Superior temporal gyrus (tissue), 1 donor: ENCODE measurements at regions not wholly inside any gene's neighbourhood (a gene's known extent, or its start where the extent isn't known, plus 50 kb on each side); places are given as distances from the start of the nearest gene placed in this dataset.
"Not testable (repeated sequence)": the region's sequence is repeated elsewhere in the genome, so short reads cannot be mapped to it uniquely, and the experiment has no call there.

Experiments
- DNase-seq: peaks from one replicate; pipeline ENCODE4 v3.0.0-alpha.2; 2016; ENCODE audit errors: extremely low spot score

DNA sequence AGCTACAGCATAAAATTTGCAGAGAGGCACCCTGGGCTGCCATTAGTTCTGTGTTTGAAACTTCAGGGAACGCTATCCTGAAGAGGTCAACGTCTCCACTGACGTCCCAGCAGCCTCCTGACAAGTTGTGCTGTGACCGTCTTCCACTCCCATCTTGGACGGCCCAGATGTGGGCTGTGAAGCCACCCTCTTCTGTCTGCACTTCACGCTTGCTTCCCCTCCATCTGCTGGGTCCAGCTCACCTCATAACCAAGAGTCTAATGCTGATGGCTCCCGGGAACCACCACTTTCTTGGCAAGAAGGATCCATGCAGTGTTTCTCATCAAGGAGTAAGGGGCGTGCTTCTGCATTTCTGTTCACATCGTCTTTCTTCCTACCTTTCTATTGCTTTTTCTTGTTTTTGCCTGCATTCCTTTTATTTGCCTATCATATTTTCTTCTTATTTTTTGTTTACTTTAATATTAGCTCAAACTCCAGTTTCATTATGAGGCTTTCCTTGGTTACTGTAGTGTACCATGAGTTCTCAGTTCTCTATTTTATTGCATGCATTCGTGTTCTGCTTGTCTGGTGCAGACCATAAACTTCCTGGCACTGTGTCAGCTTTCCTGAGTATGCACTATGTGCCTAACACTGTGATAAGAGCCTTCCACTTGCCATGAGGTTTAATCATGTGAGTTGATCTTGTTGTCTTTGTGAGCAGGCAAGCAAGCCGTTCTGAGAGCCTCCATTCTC, 631.8 kb upstream of the RAB6C start:
- DNase-seq, result peak; percentile 37

DNA sequence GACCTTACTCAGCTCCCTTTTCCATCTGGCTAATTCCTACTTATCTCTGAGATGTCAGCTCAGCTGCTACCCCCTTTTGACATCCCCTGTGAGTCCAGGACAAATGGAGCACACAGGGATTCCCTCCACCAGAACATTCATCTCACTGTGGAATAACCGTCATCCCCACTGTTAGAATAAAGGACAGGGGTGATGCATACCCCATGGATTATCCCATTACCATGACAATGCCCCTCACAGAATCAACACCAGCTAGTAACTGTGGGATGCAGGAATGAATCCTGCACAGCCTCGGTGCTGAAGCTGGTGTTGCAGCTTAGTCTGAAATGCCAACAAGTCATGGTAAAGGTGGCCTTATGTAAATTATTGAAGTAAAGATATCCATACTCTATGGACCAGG, 624.8 kb upstream of the RAB6C start:
- no peak for DNase-seq

DNA sequence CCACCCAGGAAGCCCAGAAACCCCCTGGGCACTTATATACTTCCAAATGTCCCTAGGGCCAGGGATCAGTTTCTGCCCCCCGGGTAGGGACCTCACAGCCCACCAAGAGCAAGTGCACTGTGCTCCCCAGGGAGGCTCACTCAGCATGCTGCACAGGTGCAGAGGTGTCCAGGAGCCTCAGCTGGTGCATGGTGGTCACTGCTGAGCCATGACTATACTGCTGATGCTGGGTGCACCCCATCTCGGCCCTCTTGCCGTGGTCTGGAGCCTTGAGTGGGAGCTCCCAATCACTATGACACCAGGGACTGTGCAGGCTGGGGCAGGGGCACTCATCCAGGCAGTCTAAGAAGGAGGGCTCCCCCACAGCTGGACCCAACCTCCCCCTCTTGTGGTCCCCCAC, 617.8 kb upstream of the RAB6C start:
- DNase-seq, result no peak

DNA sequence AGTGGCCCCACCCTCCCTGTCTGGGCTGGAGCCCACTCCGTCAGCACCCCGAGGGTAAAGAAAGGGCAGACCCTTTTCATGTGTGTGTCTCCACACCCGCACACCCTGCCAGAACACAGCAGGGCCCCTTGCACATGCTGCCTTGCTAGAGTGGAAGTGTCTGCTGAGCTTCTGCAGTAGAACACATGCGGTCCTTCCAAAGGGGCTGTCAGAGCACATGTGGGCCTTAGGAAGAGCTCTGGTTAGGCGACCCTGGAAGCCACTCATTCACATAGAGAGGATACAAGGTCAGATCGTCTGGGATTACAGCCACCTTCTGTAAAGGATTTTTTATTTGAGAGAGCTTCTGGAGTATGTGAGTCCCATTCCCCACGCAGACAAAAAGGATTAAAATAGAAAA, 613.2 kb upstream of the RAB6C start:
- no peak for DNase-seq

DNA sequence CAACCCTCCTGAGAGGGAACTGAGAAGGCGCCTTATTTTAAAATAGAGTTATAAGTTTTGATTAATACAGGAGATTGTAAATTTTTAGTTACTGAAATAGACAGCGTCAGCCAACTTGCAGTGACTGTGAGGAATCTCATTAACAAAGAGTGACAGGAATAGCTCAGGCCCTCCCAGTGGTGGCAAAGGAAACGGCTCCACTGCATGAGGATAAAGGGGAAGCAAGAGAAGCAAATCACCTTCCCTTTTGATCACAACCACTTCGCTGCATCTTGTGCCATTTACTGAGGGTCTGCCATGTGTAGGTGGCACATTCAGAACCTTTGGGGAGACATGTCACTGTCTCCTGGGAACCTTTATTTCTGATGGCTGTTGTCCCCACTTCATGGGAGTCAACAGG, 612.4 kb upstream of the RAB6C start:
- DNase-seq, result no peak

DNA sequence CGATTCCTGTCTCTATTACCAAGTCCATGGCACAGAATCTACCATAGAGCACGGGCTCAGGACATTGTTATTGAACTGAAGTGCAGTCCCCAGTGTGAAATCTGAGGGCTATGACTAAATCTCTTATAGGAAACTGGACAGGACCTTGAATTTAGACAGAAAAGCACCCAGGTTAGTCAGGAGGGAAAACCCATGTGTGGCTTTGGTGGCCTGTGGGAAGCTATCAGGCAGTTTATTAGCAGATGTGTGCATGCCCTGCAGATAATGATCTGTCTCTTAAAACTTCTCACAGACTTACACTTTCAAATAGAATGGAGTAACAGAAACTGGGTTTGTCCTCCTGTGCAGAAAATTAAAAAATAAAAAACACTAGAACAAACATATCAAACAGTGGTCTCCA, 610.0 kb upstream of the RAB6C start:
- no peak for DNase-seq

DNA sequence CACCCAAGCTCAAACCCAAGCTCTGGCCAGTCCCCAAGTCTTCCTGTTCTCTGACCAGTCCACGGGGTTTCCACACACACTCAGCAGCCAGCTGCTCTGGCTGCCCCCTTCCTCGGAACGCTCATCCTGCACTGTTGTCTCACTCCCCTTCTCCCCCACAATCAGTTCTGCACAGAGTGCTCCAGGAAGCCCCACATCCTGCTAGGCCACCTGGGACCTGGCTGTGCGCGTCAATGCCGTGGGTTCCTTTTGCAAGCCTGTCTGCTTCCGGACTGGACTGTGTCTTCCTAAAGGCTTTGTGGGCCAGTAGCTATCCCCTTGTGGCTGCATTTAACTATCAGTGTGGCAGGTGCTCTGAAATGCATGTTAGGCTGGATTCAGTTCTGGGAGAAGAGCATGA, 605.0 kb upstream of the RAB6C start:
- no peak for DNase-seq

DNA sequence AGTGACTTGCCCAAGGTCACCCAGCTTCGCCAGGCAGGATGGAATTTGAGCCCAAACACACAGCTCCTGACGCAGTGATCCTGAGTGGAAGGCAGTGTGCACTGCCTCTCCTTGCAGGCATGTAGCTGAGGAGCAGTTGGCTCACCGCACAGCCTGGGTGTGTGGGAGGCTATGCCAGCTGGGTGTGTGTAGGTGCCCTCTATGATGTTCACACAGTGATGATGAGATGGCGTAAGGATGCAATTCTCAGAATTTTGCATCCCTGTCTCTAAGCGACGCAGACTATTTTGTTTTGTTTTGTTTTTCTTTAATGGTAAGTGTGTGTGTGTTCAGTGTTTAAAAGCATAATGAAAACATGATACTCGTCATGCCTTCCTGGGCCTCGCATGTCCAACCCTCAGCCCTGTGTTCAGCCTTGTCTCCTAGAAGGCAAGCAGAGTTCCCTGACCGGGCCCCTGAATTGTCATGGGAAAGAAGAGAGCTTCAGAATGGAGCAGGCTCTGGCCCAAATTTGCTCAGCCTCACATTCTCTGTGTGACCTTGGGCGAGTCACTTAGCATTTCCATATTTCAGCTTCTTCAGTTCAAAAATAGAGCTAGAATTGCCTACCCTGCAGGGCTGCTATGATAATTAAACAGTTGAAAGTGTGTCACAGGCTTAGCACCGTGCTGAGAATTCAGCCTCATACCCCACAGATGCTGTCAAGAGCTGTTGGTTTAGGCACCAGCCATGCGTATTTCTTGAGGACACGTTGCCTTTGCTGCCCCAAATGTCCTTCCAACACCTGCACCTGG, 603.6 kb upstream of the RAB6C start:
- DNase-seq, result peak; percentile 52

DNA sequence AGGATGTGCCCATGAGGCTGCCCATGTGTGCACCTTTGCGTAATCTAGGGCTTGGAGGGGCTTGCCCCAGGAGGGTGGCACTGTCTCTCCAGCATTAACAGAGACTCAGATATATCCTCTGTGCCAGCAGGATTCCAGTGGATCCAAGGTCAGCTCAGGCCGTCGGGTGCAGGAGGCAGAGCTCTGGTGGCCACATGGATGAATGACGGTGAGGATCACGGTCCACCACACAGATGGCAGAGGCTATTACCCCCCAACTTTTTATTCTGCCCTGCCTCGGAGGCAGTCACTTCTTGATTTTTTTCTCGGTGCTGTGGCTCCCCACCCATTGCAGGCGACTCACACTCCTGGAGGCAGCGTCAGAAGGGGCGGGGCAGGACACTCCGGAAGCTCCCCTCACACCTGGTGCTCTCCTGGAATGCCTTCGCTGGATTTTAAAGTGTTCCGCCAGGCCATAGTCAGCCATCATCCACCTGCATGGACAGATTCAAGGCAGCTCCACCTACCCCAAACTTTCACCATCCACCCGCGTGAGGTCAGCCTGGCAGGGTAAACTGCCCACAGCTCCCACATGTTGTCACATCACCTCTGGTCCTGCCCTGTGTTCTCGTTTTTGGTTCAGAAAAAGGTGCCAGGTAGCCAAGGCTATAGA, 602.9 kb upstream of the RAB6C start:
- no peak for DNase-seq

DNA sequence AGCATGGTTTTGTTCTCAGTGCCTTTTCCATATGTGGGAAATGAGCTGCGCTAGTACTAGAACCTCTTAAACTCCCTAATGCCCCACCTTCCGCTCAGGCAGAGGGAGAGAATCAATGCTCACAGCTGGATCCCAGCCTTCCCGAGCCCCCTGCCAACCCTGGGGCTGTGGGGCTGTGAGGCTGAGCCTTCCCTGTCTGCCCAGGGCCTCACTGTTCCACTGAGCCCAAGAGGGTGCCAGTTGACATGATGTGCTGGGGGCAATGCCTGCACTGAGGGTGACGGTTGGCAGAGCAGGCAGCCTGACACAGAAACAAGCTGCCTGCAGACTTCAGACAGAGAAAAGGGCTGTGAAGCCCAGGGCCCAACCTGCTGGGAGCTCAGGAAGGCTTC, 602.4 kb upstream of the RAB6C start:
- DNase-seq, result no peak

DNA sequence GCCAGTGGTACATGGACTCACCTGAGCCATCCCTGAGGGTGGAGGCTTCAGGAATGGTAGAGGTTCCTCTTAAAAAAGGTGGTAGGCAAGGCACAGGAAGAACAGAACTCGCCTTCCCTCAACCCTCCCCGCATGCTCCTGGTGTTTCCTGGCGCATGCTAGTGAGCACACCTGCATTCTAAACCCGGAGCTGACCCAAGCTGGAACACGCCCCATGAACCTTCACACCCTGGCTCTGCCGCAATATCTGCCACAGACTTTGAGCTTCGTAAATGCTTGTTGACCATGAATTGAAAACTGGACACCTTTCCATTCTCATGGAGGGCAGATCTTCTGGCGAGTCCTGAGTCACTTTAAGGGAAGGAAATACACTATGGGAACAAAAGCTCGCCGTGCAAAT, 601.3 kb upstream of the RAB6C start:
- no peak for DNase-seq

DNA sequence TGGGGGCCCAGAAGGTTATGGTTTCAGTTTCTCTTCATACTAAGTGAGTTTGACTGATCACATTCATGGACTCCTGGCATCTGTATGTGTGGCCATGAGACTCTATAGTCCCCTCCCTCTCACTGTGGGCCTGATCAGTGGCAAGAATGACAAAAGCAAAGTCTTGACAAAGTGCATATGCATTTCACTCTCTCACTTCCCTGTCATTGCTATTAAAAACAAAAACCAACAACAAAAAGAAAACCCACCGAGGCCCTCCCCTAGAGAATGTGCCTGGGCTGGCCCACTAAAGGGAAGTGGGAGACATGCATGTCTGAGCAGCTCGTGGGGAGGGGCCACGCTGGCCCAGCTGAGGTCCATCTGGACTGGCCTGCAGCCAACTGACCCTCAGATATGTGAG, 600.1 kb upstream of the RAB6C start:
- no peak for DNase-seq

DNA sequence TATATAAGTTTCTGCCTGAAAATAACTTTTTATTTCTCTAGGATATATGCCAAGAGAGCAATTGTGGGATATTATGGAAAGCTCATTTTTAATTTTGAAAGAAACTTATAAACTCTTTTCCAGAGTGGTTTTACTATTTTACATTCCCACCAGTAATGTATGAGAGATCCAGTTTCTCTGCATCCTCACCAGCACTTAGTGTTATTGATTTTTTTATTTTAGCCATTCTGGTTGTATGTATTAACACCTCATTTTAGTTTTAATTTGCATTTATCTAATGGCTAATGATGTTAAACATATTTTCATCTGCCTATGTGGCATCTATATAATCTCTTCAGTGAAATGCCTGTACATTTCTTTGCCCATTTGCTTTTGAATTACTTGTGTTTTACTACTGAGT, 597.7 kb upstream of the RAB6C start:
- no peak for DNase-seq

DNA sequence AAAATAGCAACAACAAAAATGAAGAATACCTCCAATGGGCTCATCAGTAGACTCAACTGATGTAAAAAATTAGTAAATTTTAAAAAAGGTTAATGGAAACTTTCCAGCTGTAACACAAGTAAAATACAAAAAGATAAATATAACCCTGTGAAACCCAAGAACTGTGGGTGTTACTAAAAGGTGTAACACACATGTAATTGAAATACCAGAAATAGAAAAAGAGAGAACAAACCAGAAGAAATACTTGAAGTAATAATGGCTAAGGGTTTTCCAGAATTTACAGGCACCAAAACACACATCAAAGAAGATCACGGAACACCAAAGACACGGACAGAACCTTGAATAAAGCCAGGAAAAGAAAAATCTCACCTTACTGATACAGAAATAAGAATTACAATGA, 590.6 kb upstream of the RAB6C start:
- no peak for DNase-seq

DNA sequence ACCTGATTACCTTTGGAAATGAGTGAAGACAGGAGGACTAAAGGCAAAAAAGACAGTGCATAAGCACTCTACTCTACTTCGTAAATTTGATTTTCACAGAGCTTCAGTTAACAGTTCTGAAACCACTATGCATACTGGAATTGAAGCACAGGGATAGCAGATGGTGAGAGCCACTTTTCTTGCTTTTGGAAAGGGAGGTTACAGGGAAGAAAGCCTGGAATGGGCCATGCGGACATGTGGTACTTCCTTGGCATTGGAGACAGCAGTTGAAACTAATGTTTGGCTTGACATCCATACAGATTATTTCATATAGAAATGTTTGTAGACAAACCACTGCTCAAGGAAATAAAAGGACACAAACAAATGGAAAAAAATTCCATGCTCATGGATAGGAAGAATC, 585.6 kb upstream of the RAB6C start:
- DNase-seq, result no peak

DNA sequence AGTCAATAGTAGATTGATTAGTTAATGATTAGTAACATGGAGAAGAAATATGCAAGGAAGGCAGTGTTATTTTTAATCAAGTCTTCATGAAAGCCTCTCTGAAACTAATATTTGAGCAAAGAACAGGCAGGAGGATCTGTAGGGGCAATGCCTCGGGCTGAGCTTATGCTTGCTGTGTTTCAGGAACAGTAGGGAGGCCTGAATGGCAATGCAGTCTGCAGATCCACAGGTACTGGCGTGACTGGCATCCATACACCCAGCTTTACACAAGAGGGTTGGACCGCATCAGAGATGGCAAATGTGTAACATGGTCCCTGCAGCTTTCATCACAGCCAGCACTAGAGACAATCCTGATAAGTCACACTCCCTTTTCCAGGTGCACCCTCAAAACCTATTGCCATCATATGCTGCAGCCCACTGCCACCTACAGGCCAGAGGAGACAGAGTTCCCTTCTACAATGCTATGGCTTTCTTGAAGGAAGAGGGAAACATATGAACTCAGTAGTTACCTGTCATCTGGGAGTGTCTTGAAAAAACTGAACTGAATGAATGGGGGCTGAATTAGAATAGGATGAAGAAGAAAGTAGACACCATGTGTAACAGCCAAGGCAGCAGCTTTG, 582.4 kb upstream of the RAB6C start:
- peak; percentile 72 for DNase-seq

DNA sequence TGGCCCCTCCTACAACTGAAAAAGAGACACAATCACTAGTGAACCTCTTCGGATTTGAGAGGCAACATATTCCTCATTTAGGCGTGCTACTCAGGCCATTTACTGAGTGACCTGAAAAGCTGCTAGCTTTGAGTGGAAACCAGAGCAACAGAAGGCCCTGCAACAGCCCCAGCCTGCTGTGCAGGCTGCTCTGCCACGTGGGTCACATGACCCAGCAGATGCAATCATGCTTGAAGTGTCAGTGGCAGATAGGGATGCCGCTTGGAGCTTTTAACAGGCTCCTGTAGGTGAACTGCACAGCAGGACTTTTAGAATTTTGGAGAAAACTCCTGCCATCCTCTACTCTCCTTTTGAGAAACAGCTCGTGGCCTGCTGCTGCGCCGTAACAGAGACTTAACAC, 578.6 kb upstream of the RAB6C start:
- no peak for DNase-seq

DNA sequence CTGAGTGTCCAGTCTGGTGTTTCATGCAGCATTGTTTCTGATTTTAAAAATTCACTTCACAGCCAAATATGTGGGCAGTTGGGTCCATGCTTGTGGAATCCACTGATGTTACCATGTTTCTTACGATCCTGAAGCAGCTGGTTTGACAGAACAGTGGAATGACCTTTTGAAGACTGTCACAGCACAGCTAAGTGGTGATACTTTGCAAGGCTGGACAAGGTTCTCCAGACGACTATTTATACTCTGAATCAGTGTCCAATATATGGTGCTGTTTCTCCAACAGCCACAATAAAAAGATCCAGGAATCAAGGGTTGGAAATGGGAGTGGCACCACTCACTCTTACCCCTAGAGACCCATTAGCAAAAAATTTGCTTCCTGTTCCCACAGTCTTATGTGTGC, 577.4 kb upstream of the RAB6C start:
- no peak for DNase-seq

DNA sequence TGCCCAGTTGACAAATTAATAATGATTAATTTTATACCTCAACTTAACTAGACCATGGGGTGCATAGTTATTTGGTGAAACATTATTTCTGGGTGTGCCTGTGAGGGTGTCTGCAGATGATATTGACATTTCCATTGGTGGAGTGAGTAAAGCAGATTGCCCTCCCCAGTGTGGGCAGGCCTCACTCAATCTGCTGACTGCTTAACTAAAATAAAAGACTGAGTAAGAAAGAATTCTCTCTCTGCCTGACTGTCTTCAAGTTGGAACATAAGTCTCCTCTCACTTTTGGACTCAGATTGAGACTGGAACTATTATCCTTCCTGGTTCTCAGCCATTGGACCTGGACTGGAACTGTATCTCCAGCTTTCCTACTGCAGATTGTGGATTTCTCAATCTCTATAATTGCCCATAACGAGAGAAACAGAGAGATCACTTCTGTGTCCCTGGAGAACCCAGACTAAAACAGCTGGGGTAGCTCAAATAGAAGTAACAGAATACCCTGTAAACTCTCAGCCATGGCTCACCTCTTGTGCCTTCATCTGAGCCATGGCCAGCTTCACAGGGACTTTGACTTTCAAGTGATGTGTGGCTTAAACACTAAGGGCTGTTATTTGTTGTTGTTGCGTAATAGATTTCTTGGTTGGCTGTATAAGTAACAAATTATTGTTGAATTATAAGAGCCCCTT, 575.3 kb upstream of the RAB6C start:
- DNase-seq, result no peak

DNA sequence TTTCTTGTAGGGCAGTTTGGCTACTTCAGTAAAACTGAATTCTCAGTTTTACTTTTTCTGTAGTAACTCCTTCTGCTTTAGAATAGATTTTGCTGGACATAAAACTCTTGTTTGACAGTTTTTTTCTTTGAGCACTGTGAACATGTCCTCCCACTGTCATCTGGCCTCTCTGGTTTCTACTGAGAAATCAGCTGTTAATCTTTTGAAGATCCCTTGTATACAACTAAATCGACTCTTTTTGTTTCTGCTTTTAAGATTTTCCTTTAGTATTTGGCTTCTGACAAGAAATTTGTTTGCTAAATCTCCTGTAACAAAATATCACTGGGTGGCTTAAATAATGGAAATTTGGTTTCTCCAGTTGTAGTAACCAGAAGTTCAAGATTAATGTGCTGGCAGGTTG, 570.9 kb upstream of the RAB6C start:
- DNase-seq, result no peak

DNA sequence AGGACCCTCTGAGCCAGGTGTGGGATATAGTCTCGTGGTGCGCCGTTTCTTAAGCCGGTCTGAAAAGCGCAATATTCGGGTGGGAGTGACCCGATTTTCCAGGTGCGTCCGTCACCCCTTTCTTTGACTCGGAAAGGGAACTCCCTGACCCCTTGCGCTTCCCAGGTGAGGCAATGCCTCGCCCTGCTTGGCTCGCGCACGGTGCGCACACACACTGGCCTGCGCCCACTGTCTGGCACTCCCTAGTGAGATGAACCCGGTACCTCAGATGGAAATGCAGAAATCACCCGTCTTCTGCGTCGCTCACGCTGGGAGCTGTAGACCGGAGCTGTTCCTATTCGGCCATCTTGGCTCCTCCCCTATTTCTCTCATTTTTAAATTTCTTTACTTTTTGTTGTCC, 562.4 kb upstream of the RAB6C start:
- DNase-seq, result not testable (repeated sequence)

DNA sequence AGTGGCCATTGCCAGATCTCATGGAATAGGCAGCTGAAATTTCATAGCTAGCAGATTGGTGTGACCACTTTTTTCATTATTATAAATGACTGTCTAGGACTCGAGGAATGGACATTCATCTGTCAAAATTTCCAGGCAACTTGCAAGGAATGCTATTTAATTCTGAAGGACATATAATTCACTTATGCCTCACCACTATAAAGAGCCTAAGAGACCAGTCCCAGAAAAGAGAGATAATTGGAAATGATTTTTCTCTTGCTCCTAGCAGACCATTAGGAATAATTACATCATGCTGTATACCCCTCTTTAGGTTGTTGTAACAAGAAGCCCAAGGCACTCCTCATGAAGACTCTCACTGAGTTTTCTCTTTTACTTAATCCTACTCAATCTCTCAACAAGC, 557.4 kb upstream of the RAB6C start:
- no peak for DNase-seq
